NB4 (cell line): ENCODE measurements at regions not wholly inside any gene's neighbourhood (a gene's known extent, or its start where the extent isn't known, plus 50 kb on each side); places are given as distances from the start of the nearest gene placed in this dataset.

ENCODE experiments used
- POLR2A ChIP-seq: IDR thresholded peaks from 2 replicates; pipeline ENCODE4 v1.6.1; 2011; ENCODE audit warnings: mild to moderate bottlenecking; ENCODE audit not compliant: insufficient read length; ENCODE audit errors: extremely low read depth
- TF ChIP-seq, protein P1 (sequence below): IDR thresholded peaks from one replicate; pipeline ENCODE4 v1.5.1; 2012; ENCODE audit warnings: low read depth, low read length
- TF ChIP-seq, protein P2 (sequence below): IDR thresholded peaks from 2 replicates; pipeline ENCODE4 v1.6.1; 2011; ENCODE audit warnings: low read depth, low read length

DNA sequence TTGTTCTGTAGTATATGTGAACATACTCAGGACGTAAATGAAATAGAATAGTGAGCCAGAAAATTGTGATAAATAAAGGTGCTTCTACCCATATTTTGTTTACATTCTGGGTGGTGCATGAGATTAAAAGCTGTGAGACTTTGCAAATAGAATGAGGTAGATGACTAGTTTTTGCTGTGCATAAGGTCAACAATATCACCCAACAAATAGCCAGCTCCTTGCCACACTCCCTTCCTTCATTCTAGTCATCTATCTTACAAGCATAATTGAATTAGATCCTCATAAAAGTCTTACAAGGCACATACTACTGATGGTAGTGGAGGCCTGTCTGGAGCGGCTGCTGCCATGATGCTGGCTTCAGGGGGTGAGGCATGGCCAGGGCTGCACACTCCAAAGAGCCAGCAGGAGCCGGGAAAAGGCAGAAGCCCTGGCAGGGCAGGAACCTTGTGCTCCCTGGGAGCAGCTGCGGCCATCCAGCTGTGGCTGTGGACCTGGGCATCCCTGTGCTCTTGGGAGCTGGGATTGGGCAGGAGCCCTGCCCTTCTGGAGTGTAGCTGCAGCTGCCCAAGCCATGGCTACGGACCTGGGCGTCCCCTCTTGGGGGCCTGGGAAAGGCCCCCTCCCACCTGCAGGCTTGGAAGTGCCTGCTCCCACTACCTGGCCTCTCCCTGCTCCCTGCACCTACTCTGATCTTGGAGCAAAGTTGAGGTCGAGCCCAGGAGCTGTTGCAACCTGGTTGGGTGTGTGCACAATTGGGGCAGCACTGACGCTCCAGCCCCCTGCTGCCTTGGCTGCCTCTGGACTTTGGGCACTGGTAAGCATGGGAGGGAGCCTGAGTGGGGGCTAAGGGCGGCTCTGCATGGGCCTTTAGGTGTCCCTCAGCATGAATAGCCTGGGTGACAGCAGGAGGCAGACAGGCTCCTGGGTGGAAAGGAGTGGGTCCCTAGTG is 112.8 kb downstream of the DACT1 start:
- TF ChIP-seq POLR2A = no peak
- TF ChIP-seq, protein P1, sequence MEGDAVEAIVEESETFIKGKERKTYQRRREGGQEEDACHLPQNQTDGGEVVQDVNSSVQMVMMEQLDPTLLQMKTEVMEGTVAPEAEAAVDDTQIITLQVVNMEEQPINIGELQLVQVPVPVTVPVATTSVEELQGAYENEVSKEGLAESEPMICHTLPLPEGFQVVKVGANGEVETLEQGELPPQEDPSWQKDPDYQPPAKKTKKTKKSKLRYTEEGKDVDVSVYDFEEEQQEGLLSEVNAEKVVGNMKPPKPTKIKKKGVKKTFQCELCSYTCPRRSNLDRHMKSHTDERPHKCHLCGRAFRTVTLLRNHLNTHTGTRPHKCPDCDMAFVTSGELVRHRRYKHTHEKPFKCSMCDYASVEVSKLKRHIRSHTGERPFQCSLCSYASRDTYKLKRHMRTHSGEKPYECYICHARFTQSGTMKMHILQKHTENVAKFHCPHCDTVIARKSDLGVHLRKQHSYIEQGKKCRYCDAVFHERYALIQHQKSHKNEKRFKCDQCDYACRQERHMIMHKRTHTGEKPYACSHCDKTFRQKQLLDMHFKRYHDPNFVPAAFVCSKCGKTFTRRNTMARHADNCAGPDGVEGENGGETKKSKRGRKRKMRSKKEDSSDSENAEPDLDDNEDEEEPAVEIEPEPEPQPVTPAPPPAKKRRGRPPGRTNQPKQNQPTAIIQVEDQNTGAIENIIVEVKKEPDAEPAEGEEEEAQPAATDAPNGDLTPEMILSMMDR = no peak
- TF ChIP-seq, protein P2, sequence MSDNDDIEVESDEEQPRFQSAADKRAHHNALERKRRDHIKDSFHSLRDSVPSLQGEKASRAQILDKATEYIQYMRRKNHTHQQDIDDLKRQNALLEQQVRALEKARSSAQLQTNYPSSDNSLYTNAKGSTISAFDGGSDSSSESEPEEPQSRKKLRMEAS = no peak
